OCI-LY7 (cell line): ENCODE measurements at regions not wholly inside any gene's neighbourhood (a gene's known extent, or its start where the extent isn't known, plus 50 kb on each side); places are given as distances from the start of the nearest gene placed in this dataset.

Experiments
- EZH2phosphoT487 ChIP-seq: fragments of 200-600 bp; sonication (generic); IDR thresholded peaks from 2 replicates; pipeline ENCODE4 v1.6.1; 2018; ENCODE audit warnings: low read depth, borderline replicate concordance, mild to moderate bottlenecking, mixed run types, antibody characterized with exemption, low read length, moderate library complexity, mixed read lengths
- TF ChIP-seq, protein P1 (sequence below): fragments of 200-600 bp; sonication (generic); conservative IDR thresholded peaks from 2 replicates; pipeline ENCODE4 v1.5.1; 2014; ENCODE audit warnings: mild to moderate bottlenecking, antibody characterized with exemption, low read length, moderate library complexity, mixed read lengths

GRCh38 chr7:114182837-114183236 is 231.8 kb upstream of the FOXP2 start:
- TF ChIP-seq, protein P1, sequence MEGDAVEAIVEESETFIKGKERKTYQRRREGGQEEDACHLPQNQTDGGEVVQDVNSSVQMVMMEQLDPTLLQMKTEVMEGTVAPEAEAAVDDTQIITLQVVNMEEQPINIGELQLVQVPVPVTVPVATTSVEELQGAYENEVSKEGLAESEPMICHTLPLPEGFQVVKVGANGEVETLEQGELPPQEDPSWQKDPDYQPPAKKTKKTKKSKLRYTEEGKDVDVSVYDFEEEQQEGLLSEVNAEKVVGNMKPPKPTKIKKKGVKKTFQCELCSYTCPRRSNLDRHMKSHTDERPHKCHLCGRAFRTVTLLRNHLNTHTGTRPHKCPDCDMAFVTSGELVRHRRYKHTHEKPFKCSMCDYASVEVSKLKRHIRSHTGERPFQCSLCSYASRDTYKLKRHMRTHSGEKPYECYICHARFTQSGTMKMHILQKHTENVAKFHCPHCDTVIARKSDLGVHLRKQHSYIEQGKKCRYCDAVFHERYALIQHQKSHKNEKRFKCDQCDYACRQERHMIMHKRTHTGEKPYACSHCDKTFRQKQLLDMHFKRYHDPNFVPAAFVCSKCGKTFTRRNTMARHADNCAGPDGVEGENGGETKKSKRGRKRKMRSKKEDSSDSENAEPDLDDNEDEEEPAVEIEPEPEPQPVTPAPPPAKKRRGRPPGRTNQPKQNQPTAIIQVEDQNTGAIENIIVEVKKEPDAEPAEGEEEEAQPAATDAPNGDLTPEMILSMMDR: no peak
- TF ChIP-seq EZH2phosphoT487: no peak
